ENCODE measurements at regions not wholly inside any gene's neighbourhood (a gene's known extent, or its start where the extent isn't known, plus 50 kb on each side); places are given as distances from the start of the nearest gene placed in this dataset.

DNA sequence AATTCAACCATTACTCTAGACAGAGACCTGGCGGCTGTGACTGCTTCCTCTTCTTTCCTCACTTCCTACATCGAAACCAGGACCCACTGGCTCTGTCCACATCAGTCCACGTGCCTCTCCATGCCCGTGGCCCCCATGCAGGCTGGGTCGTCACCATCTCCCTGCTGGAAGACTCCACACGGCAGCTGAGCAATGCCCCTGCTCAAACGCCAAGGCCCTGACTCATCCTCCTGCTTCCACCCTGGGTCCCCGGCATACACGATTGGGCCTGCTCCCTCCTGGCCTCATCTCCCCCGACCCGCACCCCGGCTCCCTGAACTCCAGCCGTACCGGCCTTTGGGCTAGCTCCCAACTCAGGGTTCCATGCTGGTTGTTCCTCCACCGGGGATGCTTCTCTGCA, 67.2 kb upstream of the IER5L start:
- DNase-seq (ENCODE audit: low read depth): peak; percentile 49

DNA sequence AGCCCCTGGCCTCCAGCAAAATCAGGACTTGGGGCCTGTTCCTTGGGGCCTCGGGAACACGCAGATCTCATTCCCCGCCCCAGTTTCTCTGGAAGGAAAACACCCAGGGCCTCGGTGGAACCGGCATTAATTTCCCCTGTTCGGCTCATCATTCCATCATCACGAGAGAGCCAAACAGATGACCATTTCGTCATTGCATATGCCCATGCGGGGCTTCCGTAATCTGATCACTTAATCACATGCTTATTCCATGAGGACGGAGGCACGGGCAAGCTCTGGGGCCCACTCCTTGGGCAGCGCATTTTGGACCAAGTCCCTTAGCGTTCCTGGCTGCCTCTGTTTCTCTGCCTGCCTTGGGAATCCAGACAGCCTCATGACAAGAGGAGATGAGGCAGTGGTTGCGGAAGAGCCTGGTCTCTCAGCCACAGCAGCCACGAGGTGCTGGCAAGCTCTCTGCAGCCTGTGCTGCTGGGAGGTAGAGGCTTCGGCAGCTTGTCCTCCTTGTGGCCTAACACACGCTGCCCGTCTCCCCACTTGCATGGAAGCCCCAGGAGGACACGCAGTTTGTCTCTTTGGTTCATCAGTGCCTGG, 65.0 kb upstream of the IER5L start:
- DNase-seq (ENCODE audit: low read depth): peak; percentile 51

DNA sequence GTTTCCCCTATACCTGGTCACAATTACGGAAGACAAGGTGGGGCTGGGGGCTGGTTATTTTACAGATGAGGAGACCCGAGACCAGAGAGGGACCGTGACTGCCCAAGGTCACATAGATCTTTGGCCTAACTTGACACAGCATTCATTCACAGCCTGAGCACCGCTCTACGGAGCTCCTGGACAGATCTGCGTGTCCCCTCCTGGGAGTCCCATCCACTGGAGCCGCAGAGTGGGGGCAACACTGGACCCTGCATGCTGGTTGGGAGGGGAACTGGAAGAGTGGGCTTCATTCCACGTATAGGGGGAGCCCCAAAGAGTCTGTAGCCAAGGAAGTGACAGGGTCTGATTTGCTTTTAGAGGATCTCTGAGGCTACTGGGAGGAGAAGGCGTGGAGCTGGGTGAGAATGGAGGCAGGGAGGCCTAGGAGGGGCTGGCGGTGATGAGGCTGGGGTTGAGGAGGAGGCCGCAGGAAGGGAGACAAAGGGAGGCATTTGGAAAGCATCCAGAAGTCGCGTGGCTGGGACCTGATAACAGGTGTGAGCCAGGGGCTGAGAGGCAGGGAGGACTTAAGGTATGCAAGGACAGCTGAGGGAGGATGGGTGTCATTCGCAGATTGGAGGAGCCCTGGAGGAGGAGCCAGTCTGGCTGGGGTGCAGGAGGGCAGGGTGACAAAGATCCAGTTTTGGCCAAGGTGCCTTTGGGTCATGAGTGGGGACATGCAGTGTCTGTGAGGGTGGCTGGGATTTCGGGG, 64.3 kb upstream of the IER5L start:
- DNase-seq (ENCODE audit: low read depth): no peak

DNA sequence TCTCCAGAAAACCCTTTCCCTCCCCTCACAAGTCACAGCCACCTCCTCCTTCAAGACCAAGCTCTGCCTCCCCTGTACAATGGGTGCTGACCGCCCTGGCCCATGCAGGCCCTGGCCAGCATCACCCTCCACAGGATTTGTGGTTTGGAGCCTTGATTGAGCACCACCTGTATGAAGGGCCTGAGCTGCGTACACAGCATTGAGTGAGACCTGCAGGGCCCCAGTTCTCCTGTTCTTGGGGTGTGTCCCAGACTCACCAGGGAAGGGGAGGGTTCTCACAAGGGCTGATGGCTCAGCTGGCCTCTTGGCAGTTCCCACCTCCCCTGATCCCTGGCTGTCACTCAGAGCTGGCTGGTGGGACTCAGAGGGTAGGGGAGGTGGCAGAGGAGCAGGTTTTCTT, 63.7 kb upstream of the IER5L start:
- no peak for DNase-seq (ENCODE audit: low read depth)

DNA sequence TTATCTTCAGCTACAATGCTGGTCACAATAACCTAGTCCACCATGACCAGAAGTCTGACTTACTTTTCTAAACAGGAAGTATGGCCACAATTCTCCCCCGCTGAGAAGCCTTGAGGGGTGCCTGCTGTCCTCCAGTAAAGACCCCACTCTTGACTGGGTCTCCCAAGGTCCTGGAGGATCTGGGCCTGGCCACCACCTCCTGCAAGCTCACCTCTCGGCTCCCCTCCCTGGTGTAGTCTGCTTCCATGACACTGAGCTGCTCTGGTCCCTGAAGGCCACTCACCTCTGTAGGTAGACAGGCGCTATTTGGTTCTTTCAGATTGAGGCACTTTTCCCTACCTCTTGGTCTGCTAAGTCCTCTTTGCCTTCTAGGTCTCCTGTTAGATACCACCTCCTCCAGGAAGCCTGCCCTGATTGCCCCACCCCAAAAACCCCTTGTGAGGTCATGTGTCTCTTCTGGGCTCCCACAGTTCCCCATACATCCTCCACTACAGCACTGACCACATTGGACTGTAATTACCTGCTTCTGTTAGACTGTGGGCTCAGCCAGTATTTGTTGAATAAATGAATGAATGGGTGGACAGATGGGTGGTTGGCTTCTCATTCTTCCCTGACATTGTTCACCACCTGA, 62.6 kb upstream of the IER5L start:
- DNase-seq (ENCODE audit: low read depth): no peak

DNA sequence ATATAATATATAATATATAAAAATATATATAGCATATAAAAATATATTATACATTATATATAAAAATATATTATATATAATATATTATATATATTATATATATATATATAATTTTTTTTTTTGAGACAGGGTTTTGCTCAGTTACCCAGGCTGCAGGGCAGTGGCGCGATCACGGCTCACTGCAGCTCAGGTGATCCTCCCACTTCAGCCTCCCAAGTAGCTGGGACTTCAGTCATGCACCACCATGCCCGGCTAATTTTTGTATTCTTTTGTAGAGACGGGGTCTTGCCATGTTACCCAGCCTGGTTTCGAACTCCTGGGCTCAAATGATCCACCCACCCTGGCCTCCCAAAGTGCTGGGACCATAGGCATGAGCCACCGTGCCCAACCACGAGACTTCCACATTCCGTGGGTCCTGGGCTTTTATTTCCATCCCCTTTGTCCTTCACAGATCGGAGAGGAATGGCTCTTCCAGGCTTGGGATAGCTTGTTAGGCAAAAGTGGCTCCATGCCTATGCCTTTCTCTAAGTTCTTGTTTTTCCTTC, 62.0 kb upstream of the IER5L start:
- DNase-seq (ENCODE audit: low read depth): no peak

DNA sequence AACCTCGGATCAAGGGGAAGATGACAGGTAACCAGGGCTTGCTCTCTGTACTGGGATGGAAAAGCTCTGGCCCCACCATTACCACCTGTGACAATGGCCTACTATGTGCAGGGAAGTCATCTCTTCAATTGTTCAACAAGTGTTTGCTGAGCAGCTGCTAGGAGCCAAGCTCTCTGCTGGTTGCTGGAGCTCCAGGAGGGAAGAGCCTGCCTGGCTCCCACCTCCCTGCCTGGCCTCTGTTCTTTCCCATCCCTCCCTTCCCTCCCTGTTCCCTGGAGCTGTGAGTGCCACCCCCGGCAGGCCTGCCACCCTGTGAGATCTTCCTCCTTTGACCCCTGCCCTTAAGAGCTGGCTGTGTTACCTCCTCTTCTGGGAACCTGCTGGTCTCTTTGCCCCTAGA, 59.7 kb upstream of the IER5L start:
- DNase-seq (ENCODE audit: low read depth): no peak

DNA sequence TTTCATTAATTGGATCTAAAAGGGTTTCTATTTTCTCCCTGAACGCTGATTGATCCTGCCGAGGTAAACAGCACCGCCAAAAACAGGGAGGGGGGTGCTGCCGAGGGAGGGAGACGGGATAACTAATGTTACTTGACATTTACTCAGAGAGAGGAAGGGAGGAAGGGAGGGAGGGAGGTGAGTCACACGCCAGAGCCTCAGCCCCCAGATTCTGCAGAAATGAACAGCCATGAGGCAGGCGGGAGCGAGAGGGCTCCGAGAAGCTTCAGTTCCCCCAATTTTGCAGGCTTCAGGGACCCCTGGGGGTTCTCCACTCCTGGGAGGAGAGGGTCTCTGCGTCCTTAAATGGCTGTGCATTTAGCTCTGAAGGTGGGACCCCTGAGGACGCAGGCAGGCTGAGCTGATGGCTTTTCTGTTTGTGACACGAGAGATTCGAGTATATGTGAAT, 59.1 kb upstream of the IER5L start:
- no peak for DNase-seq (ENCODE audit: low read depth)

DNA sequence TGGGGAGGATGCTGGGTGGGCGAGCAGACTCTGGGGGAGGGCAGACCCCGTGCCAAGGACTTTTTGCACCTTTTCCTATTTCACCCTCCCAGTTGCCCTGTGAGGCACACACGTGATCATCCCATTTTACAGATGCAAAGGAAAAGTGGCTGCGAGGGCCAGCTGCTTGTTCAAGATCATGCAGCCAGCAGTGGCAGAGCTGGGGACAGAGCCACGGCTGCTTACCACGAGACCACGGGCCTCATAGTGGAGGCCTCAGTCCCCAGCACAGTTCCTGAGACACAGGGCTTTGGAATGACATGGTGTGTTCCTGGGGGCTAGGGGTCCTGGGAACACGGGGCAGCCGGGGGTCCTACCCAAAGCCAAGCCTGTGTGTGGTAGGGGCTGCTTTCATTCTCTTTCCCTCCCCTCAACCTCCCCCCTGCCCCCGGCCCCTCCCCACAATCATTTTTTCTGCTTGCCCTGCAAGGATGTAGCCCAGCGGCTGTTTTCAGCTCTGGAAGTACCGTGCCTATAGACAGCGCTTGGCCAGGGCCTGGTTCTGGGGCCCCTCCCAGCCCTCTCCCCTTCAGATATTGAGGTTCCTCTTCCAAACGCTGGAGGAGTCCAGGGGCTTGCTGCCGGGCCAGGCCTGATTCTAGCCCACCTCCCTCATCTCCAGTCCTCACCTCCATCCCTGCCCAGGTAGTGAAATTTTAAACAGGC, 58.5 kb upstream of the IER5L start:
- DNase-seq (ENCODE audit: low read depth): no peak

DNA sequence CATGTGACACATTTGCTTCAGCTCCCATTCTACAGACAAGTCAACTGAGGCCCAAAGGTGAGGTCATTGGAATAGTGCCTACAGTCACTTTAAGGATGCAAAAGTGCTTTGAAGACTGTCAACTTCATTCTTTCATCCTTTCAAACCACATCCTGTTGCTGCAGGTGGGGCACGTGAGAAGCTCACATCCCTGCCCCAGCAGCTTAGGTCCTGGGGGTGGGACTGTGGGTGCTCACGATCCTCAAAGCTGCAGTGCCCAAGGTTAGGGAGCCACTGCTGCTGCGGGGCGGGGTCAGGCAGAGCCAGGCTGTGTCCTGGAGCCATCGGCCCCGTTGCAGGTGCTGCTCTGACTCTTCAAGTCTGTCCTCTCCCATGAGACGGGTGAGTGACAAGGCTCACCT, 57.9 kb upstream of the IER5L start:
- no peak for DNase-seq (ENCODE audit: low read depth)

DNA sequence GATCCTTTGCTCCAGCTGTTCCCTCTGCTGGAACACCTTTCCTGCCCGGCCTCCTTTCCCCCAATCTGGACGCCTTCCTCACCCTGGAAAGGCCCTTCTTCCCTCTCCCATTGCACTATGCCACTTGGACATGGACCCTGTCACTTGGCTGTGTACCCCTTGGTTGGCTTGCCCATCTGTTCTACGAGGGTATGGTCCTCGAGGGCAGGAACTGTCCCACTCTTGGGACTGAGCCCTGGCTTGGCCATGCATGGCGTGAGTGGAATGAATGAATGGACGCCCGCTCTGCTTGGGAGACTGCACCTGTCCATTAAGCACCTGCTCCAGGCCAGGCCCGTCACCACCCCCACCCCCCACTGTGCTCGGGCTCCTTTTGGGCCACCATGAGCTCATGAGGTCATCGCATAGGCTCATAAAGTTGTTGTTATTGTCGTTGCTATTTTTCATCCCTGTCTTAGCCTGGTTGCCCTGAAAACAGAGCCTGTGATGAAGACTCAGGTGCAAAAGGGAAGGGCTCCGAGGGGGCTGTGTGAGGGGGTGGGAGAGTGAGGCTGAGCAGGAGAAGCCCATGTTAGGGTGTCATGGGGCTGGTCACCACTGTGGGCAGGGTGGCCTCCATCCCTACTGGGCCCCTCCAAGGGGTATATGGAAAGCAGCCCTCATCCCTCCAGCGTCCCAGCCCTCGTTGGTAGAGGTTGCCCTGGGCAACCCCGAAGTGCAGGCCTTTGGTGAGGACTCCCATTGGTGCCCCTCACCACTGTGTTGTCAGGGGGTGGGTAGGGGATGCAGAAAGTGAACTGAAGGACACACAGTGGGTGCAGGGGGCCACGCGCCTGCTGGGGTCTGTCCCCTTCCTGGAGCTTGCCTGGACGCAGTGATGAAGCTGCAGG, 57.2 kb upstream of the IER5L start:
- no peak for DNase-seq (ENCODE audit: low read depth)

DNA sequence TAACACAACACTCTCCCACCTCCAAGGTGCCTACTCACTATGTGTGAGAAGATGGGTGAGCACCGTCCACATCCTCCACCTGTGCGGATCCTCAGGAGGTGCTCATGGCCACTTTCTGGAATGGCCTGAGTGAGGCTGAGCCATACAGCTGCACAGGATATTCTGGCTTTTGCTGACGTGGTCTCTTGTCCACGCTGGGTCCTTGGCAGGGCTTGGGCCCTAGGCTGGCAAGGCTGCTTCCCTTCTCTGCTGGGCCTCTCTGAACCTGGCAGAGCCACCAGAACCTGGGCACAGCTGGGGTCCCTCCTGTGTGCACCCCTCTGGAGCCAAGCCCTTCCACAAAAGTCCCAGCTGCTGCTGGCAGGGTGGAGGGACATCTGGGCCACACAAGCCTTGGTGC, 56.4 kb upstream of the IER5L start:
- no peak for DNase-seq (ENCODE audit: low read depth)

DNA sequence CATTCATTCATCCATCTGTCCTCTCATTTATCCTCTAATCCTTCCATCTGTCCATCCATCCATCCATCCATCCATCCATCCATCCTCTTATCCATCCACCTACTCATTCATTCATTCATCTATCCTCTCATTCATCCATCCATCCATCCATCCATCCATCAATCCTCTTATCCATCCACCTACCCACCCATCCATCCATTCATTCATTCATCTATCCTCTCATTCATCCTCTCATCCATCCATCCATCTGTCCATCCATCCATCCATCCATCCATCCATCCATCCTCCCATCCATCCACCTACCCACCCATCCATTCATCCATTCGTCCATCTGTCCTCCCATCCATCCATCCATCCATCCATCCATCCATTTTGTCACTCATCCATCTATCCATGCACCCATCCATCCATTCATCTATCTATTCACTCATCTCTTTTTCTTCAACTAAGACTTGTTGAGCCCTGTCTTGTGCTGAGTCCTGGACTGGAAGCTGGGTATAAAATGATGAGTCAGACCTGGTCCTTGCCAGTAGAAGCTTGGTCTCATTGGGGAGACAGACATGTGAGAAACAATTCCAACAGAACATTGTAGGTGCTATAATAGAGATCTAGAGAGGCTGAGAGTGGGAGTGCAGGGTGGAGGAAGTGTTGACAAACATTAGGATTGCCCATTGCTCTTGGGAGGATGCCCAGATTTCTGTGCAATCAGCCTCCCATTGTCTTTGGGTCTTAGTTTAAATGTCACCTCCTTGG, 55.0 kb upstream of the IER5L start:
- DNase-seq (ENCODE audit: low read depth): no peak

DNA sequence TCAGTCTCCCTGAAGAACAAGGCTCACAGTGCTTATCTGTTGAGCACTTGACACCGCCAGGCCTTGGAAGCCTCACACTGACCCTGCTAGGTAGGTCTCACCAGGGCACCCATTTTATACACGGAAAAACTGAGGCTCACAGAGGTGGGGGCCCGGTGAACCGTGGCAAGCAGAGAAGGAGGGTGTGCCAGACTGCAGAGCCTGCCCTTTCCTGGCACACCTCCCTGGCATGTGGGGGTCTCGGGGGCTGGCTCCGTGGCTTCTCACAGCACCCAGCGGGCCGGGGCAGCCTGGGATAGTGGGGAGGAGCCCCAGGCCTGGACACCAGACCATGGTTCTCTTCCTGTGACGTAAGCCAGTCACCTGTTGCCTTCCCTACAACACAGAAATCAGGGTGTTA, 53.7 kb upstream of the IER5L start:
- DNase-seq (ENCODE audit: low read depth): no peak

DNA sequence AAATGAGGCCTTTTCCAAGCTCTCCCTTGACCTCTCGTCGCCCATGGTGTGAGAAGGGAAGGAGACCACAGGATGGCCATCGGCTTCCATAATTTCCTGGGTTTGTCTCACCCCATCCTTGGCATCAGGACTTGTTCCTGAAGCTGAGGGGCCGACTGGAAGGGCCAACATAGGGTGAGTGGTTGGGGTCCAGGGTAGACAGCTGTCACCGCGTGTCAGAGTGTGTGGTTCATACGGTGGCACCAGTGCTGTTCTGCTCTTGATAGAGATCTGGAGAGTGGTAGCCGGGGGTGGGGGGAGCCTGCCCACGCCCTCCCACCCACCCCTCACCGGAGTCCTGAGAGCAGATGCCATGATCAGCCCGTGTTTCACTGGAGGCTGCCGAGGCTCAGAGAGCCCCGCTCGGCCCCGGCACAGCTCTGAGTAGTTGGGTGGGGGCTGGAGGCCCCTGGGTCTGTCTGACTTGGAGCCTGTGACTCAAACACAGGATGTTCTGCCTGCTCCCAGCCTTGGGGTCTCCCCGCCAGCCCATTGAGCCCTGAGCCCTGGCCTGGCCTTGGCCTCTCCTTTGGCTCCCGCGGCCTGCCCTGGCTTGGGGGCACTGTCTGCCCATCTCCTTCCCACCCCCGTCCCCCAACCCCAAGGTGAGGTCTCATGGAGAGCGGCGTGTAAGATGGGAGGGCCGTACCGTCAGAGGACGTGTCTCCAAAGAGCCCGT, 53.1 kb upstream of the IER5L start:
- no peak for DNase-seq (ENCODE audit: low read depth)

DNA sequence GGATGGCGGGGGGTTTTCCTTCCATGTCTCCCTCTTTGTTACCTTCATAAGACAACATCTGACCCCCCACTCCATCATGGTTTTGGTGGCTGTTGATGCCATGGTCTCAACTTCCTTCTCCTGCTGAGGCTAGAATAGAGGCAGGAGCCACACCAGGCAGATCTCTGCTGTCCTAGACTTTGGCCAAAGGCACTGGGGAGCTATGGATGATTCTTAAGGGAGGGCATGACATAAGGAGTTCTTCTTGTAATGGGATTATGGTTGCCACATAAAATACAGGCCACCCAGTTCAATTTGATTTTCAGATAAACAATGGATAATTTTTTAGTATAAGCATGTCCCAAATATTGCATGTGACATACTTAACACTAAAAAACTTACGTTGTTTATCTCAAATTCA, 52.2 kb upstream of the IER5L start:
- DNase-seq (ENCODE audit: low read depth): no peak

Measured in myocyte (in vitro differentiated cells).